ENCODE measurements at regions not wholly inside any gene's neighbourhood (a gene's known extent, or its start where the extent isn't known, plus 50 kb on each side); places are given as distances from the start of the nearest gene placed in this dataset.

GRCh38 chrX:117455787-117456186 is 660.8 kb downstream of the KLHL13 start:
- no peak overlapping the region for H3K4me3 ChIP-seq
- DNase-seq (ENCODE audit: low spot score in 2 of 2): no peak
- H3K27me3 ChIP-seq: no peaks in the 10 kb centered on the region
- H3K4me1 ChIP-seq: no peaks in the 10 kb centered on the region
- no peaks in the 10 kb centered on the region for H3K36me3 ChIP-seq
- no peak overlapping the region for H3K27ac ChIP-seq
- no peak for TF ChIP-seq POLR2A (IDR thresholded peaks at IDR 0.05)
- TF ChIP-seq EP300 (IDR thresholded peaks at IDR 0.05): no peak
- no peak for TF ChIP-seq CTCF (IDR thresholded peaks at IDR 0.05)
- WGBS, 2 donors: 79 to 98% methylated on average over 3 of the region's 3 CpGs
- no peaks in the 10 kb centered on the region for H3K9me3 ChIP-seq

GRCh38 chrX:117429501-117429900 is 687.1 kb downstream of the KLHL13 start:
- WGBS, 2 donors: 55 to 81% methylated on average over 2 of the region's 2 CpGs
- no peaks in the 10 kb centered on the region for H3K27me3 ChIP-seq
- no peak overlapping the region for H3K27ac ChIP-seq
- H3K4me1 ChIP-seq: no peaks in the 10 kb centered on the region
- peaks cover 0 to 3% (median 0%) of the 10 kb centered on the region in 4 donors for H3K9me3 ChIP-seq
- DNase-seq (ENCODE audit: low spot score in 2 of 2): no peak
- TF ChIP-seq CTCF (IDR thresholded peaks at IDR 0.05): no peak
- no peak for TF ChIP-seq EP300 (IDR thresholded peaks at IDR 0.05)
- no peak for TF ChIP-seq POLR2A (IDR thresholded peaks at IDR 0.05)
- no peak overlapping the region for H3K4me3 ChIP-seq
- H3K36me3 ChIP-seq: no peaks in the 10 kb centered on the region

- DNase-seq (ENCODE audit: low spot score in 2 of 2): no peak
- H3K36me3 ChIP-seq: no peaks in the 10 kb centered on the region
- H3K9me3 ChIP-seq: no peaks in the 10 kb centered on the region
- H3K4me1 ChIP-seq: no peaks in the 10 kb centered on the region
- H3K27ac ChIP-seq: no peak overlapping the region
- TF ChIP-seq EP300 (IDR thresholded peaks at IDR 0.05) (no peak), POLR2A (IDR thresholded peaks at IDR 0.05) (no peak), CTCF (IDR thresholded peaks at IDR 0.05) (no peak)
- no peaks in the 10 kb centered on the region for H3K27me3 ChIP-seq
- WGBS, 2 donors: 61 to 71% methylated on average over 4 of the region's 4 CpGs
- no peak overlapping the region for H3K4me3 ChIP-seq
These were observed 709.0 kb downstream of the KLHL13 start for GRCh38 chrX:117407449-117408150.

GRCh38 chrX:117400839-117401238 is 715.8 kb downstream of the KLHL13 start:
- Histone ChIP-seq H3K4me1 (no peaks in the 10 kb centered on the region), H3K27me3 (no peaks in the 10 kb centered on the region), H3K4me3 (no peak overlapping the region), H3K27ac (no peak overlapping the region), H3K9me3 (no peaks in the 10 kb centered on the region), H3K36me3 (no peaks in the 10 kb centered on the region)
- WGBS, 2 donors: 26 to 31% methylated on average over 2 of the region's 2 CpGs
- TF ChIP-seq CTCF (IDR thresholded peaks at IDR 0.05) (no peak), POLR2A (IDR thresholded peaks at IDR 0.05) (no peak), EP300 (IDR thresholded peaks at IDR 0.05) (no peak)
- DNase-seq (ENCODE audit: low spot score in 2 of 2): no peak

- Histone ChIP-seq H3K4me3 (no peak overlapping the region), H3K9me3 (no peaks in the 10 kb centered on the region), H3K27me3 (no peaks in the 10 kb centered on the region), H3K36me3 (no peaks in the 10 kb centered on the region), H3K27ac (no peak overlapping the region), H3K4me1 (no peaks in the 10 kb centered on the region)
- TF ChIP-seq CTCF (IDR thresholded peaks at IDR 0.05) (no peak), POLR2A (IDR thresholded peaks at IDR 0.05) (no peak), EP300 (IDR thresholded peaks at IDR 0.05) (no peak)
- no peak for DNase-seq (ENCODE audit: low spot score in 2 of 2)
- 50 to 73% methylated on average over 2 of the region's 2 CpGs for WGBS, 2 donors
These were observed 716.6 kb downstream of the KLHL13 start for GRCh38 chrX:117400005-117400404.
